HUES6 (cell line): ENCODE measurements at regions not wholly inside any gene's neighbourhood (a gene's known extent, or its start where the extent isn't known, plus 50 kb on each side); places are given as distances from the start of the nearest gene placed in this dataset.
"Not testable (repeated sequence)": the region's sequence is repeated elsewhere in the genome, so short reads cannot be mapped to it uniquely, and the experiment has no call there.

ENCODE experiments used
- H3K27ac ChIP-seq: 2 replicates; pipeline ENCODE4 v1.7.0; 2013; ENCODE audit warnings: low read depth, mild to moderate bottlenecking, low read length, inconsistent platforms
- H3K27me3 ChIP-seq: 2 replicates; pipeline ENCODE4 v1.6.1; 2013; ENCODE audit warnings: low read length; ENCODE audit not compliant: control insufficient read depth, insufficient read depth
- H3K36me3 ChIP-seq: 2 replicates; pipeline ENCODE4 v1.6.1; 2013; ENCODE audit warnings: low read length; ENCODE audit not compliant: control insufficient read depth, insufficient read depth
- H3K4me1 ChIP-seq: 2 replicates; pipeline ENCODE4 v1.6.1; 2013; ENCODE audit warnings: low read length; ENCODE audit not compliant: control insufficient read depth, insufficient read depth
- H3K4me3 ChIP-seq: 2 replicates; pipeline ENCODE4 v1.5.1; 2013; ENCODE audit warnings: low read depth, low read length
- H3K9ac ChIP-seq: one replicate; pipeline ENCODE4 v1.6.1; 2013; ENCODE audit warnings: mild to moderate bottlenecking, low read length
- H3K9me3 ChIP-seq: 2 replicates; pipeline ENCODE4 v1.6.1; 2013; ENCODE audit warnings: low read depth, low read length; ENCODE audit not compliant: control insufficient read depth, insufficient read depth

DNA sequence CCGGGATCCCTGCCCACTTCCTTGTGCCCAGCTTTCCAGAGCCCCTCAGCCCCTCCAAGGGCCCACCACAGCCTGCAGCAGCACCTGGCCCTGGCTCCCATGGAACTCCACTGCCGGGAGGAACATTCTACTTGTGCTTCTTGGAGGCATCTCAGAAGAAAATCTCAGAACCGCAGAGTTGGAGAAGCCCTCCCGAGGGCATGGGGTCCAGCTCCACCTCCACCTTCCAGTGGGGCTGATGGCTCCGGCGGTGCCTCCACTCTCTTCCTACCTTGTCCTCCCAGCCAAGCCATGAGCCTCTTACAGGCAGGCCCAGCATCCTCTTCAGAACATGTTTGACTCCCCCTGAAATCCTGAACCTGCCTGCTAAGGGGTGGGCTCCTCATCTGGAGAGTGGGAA, 79.4 kb upstream of the ZNF469 start:
- Histone ChIP-seq H3K27me3 (no peaks in the 10 kb centered on the region), H3K4me3 (no peak overlapping the region)

DNA sequence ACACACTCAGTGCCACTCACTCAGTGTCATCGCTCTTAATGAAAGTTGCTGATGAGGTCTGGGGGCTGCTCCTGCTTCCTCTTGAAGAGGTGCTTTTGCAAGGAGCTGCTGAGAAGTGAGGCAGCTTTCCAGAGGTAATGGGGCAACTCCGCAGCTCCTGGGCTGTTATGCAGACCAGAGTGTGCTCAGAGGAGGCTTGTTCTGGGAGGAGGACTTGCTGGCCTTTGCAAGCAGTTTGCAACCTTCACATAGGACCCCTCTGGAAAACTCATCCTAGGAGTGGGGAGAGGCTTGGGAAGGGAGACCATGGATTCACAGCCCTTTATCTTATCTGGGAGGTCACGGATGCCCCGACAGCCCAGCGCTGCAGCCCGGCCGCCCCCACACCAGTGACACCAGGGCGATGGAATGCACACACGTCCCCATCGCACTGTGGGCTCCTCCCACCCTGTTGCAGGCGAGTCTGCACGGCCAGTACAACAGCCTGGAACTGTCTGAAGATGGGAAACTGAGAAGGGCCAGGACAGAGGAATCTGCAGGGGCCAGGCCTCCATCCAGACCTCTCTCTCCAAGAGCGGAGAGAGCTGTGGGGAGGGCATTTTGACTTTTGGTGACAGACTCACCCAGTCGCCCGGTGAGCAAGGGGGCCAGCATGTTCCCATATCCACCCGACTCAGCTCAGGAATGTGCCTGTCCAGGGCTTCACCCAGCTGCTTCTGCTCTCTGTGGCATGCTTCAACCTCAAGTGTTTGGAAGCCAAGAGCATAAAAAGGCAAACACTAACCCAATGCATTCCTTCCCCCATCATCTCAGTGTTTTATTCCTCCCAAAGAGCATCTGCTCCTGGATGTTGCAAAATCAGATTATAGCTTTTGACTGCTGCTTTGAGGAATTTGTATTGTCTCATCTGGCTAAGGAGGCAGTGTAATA, 78.6 kb upstream of the ZNF469 start:
- no peaks in the 10 kb centered on the region; the same call in 1 of the 2 replicates for H3K4me1 ChIP-seq
- H3K27me3 ChIP-seq: no peaks in the 10 kb centered on the region
- no peaks in the 10 kb centered on the region for H3K36me3 ChIP-seq
- H3K4me3 ChIP-seq: no peak overlapping the region
- no peak overlapping the region for H3K27ac ChIP-seq
- peaks cover 14% of the 10 kb centered on the region for H3K9me3 ChIP-seq
- no peak overlapping the region for H3K9ac ChIP-seq

More for the DNA sequence above, 79.4 kb upstream of the ZNF469 start:
- H3K36me3 ChIP-seq: no peaks in the 10 kb centered on the region
- no peak overlapping the region for H3K9ac ChIP-seq
- no peaks in the 10 kb centered on the region; the same call in 1 of the 2 replicates for H3K4me1 ChIP-seq
- peaks cover 14% of the 10 kb centered on the region for H3K9me3 ChIP-seq
- H3K27ac ChIP-seq: no peak overlapping the region

DNA sequence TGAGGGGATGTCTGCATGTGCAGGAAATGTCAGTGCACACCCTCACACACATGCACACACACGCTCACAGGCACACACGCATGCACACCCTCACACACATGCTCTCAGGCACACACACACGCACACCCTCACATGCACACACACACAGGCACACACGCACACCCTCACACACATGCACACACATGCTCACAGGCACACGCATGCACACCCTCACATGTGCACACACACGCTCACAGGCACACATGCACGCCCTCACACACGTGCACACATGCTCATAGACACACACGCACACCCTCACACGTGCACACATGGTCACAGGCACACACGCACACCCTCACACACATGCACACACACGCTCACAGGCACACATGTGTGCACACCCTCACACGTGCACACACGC, 77.6 kb upstream of the ZNF469 start:
- no peak overlapping the region for H3K9ac ChIP-seq
- H3K4me1 ChIP-seq: no peaks in the 10 kb centered on the region; the same call in 1 of the 2 replicates
- H3K4me3 ChIP-seq: no peak overlapping the region
- no peaks in the 10 kb centered on the region for H3K27me3 ChIP-seq
- H3K36me3 ChIP-seq: no peaks in the 10 kb centered on the region
- H3K9me3 ChIP-seq: peaks cover 14% of the 10 kb centered on the region
- no peak overlapping the region for H3K27ac ChIP-seq

DNA sequence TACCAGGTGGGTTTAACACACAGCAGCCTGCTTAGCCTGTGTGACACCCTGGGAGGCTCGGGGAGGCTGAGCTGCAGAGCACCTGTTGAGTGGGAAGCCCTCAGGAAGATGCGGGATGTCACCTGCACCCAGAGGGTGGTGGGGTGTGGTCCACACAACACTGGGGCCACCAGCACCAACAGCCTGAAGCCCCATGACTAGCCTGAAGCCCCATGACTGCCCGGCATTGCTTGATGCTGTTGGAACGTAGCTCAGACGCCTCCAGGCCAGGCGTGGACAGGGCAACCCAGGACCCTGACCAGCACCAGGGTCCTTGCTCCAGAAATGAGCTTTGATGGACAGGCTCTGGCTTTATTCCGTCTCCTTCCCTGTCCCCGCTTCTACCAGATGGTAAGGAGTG, 76.3 kb upstream of the ZNF469 start:
- no peaks in the 10 kb centered on the region for H3K27me3 ChIP-seq
- H3K27ac ChIP-seq: no peak overlapping the region
- peaks cover 16% of the 10 kb centered on the region for H3K9me3 ChIP-seq
- no peak overlapping the region for H3K4me3 ChIP-seq
- no peaks in the 10 kb centered on the region for H3K36me3 ChIP-seq
- no peaks in the 10 kb centered on the region; the same call in 1 of the 2 replicates for H3K4me1 ChIP-seq
- no peak overlapping the region for H3K9ac ChIP-seq

DNA sequence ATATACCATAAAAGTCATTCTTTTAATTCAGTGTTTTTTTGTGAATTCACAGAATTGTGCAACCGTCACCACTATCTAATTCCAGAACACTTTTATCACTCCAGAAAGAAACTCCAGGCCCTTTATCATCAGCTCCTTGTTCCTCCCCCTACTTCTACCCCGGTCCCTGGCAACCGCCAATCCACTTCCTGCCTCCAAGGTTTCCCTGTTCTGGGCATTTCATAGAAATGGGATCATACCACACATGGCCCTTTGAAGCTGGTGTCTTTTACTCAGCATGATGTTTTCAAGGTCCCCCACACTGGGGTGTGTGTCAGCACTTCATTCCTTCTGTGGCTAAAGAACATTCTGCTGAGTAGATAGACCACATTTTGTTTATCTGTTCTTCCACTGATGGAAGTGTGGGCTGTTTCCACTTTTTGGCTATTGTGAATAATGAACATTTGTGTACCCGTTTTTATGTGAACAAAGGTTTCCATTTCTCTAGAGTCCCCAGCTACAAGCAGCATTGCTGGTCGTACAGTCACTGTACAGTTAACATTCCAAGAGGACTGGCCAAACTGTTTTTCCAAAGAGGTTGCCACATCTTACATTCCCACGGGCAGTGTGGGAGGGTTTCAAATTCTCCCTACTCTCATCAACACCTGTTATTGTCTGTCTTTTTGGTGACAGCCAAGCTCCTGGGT, 75.8 kb upstream of the ZNF469 start:
- H3K9ac ChIP-seq: no peak overlapping the region
- no peaks in the 10 kb centered on the region; the same call in 1 of the 2 replicates for H3K4me1 ChIP-seq
- no peak overlapping the region for H3K27ac ChIP-seq
- H3K9me3 ChIP-seq: peaks cover 22% of the 10 kb centered on the region
- H3K36me3 ChIP-seq: no peaks in the 10 kb centered on the region
- no peak overlapping the region for H3K4me3 ChIP-seq
- no peaks in the 10 kb centered on the region for H3K27me3 ChIP-seq

DNA sequence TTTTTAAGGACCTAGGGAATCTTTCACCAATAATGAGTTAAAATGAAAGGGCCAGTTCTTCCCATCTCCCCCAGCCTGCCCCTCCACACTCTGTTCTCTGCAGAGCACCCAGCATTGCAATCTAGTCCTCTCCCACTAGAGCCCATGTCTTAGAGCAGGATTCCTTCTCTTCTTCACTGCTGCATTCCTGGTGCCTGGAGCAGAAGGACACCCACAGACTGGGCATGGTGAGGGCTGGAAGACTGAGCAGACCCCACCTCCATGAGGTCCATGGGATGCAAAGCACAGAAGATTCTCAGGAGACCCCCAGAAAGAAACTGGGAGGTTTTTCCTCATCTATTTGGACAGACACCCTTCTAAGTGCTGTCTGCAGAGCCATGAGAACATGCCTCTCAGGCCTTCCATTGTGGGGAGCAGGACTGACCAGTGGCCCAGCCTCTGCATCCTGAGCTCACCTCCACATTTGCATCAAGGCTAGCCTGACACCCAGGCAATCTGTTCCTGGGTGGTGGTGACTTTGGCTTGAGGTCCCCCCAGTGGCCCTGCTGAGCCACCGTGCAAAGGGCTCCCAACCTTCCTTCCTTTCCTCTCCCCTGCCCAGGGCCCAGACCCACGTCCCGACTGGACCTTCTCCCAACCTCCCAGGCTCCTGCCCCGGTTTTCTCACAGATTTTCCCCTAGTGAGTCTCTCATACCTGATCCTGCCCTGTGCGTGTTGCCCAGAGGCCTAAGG, 74.2 kb upstream of the ZNF469 start:
- Histone ChIP-seq H3K4me1 (no peaks in the 10 kb centered on the region; the same call in 1 of the 2 replicates), H3K27me3 (no peaks in the 10 kb centered on the region), H3K27ac (no peak overlapping the region), H3K36me3 (no peaks in the 10 kb centered on the region), H3K9ac (no peak overlapping the region), H3K4me3 (no peak overlapping the region), H3K9me3 (peaks cover 28% of the 10 kb centered on the region)

DNA sequence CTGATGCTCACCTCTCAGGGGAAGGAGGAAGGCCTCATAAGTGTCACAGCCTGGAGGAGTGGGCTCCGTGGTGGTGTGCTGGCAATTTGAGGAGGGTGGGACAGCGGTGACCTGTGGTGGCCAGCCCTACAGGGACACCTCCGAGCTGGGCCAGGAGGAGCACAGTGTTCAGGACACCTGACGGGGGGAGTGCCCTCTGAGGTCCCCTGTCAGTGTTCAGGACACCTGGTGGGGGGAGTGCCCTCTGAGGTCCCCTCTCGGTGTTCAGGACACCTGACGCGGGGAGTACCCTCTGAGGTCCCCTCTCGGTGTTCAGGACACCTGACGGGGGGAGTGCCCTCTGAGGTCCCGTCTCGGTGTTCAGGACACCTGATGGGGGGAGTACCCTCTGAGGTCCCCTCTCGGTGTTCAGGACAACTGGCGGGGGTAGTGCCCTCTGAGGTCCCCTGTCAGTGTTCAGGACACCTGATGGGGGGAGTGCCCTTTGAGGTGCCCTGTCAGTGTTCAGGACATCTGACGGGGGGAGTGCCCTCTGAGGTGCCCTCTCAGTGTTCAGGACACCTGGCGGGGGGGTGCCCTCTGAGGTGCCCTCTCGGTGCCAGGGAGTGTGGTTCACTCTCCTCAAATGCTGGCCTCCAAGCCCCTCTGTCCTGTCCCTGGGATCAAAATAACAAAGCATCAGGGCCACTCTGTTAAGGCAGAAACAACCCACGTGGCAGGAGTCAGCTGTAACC, 73.4 kb upstream of the ZNF469 start:
- Histone ChIP-seq H3K4me1 (no peaks in the 10 kb centered on the region; the same call in 1 of the 2 replicates), H3K9me3 (peaks cover 28% of the 10 kb centered on the region), H3K27ac (no peak overlapping the region), H3K36me3 (no peaks in the 10 kb centered on the region), H3K9ac (no peak overlapping the region), H3K27me3 (no peaks in the 10 kb centered on the region), H3K4me3 (no peak overlapping the region)

DNA sequence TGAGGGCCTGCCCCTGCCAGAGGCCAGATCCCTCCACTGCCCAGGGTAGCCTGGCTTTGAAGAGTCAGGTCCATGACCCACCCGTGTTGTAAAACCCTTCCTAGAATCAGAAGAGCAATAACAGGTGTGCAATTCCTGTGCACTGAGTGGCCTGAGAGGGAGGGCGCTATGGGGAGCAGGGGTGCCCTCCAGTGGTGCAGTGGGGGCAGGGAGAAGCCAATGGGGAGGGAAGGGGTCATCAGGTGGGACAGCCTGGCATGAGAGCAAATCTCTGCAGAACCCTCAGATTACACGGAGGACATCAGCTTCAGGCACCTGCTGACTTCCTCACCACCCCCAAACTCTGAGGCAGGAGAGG, 72.9 kb upstream of the ZNF469 start:
- no peak overlapping the region for H3K9ac ChIP-seq
- H3K4me1 ChIP-seq: no peaks in the 10 kb centered on the region; the same call in 1 of the 2 replicates
- no peaks in the 10 kb centered on the region for H3K27me3 ChIP-seq
- H3K4me3 ChIP-seq: no peak overlapping the region
- H3K36me3 ChIP-seq: no peaks in the 10 kb centered on the region
- no peak overlapping the region for H3K27ac ChIP-seq
- H3K9me3 ChIP-seq: peaks cover 28% of the 10 kb centered on the region

DNA sequence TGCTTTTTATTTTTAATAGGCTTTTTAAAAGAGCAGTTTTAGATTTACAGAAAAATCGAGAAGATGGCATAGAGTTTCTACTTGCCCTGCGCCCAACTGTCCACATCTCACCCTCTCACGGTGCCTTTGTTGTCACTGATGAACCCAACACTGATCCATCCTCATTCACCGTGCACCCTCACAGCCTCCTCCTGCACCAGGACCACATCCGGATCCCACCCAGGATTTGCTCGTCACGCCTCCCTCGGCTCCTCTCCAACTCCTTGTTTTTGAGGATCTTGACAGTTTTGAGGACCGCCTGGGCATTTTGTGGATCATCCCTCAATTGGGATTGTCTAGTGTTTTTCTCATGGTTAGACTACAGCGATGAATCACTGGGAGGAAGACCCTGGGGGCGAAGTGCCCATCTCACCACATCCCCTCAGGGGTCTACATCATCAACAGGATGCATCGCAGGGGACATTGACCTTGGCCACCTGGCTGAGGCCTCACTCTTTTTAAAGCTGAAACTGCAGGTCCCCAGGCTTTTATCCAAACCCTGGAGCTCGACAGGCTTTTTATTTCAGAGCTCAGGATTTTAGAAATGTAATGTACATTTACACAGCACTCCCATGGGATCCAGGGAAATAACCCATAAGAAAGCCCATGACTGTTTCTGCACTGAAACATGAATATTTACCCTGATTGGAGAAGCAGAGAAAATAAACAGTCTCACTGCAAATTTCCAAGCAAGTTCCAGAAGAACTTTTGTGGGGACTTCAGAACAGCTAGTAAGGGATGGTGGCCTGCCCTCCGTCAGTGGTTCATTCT, 71.8 kb upstream of the ZNF469 start:
- Histone ChIP-seq H3K4me1 (peaks cover 7% of the 10 kb centered on the region; the same call in 1 of the 2 replicates), H3K27me3 (no peaks in the 10 kb centered on the region), H3K36me3 (no peaks in the 10 kb centered on the region), H3K9ac (no peak overlapping the region), H3K27ac (no peak overlapping the region), H3K4me3 (no peak overlapping the region), H3K9me3 (peaks cover 18% of the 10 kb centered on the region)

DNA sequence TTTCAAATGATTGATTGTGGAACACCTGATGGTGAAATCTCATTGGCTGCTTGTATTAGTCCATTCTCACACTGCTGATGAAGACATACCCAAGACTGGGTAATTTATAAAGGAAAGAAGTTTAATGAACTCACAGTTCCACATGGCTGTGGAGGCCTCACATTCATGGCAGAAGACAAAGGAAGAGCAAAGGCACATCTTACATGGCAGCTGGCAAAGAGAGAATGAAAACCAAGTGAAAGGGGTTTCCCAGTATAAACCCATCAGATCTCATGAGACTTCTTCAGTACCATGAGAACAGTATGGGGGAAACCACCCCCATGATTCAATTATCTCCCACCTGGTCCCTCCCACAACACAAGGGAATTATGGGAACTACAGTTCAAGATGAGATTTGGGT, 70.9 kb upstream of the ZNF469 start:
- H3K27me3 ChIP-seq: not testable (repeated sequence)

More for the DNA sequence above, 70.9 kb upstream of the ZNF469 start:
- not testable (repeated sequence) for H3K9ac ChIP-seq, H3K27ac ChIP-seq, H3K4me3 ChIP-seq, H3K36me3 ChIP-seq, H3K4me1 ChIP-seq
- peaks cover 18% of the 10 kb centered on the region for H3K9me3 ChIP-seq
